ENCODE measurements at regions not wholly inside any gene's neighbourhood (a gene's known extent, or its start where the extent isn't known, plus 50 kb on each side); places are given as distances from the start of the nearest gene placed in this dataset.

GRCh38 chr3:103614719-103615118 lies 1179.9 kb downstream of the ZPLD1 start:
- DNase-seq (ENCODE audit: extremely low spot score), result no peak
- POLR2A ChIA-PET, result no interaction called here
- no peak for TF ChIP-seq CTCF (IDR thresholded peaks at IDR 0.05; ENCODE audit: control extremely low read depth, extremely low read depth, low read depth, missing control alignments)
- CTCF ChIA-PET, result no interaction called here

GRCh38 chr3:103617961-103618360 lies 1183.1 kb downstream of the ZPLD1 start:
- DNase-seq (ENCODE audit: extremely low spot score), result no peak
- CTCF ChIA-PET, result interaction anchor here (1.9 kb wide), 1 partner anchor 14 kb away, joined by 4 read pairs; no protein-coding TSS in a partner anchor
- TF ChIP-seq CTCF (IDR thresholded peaks at IDR 0.05; ENCODE audit: control extremely low read depth, extremely low read depth, low read depth, missing control alignments), result no peak
- POLR2A ChIA-PET, result no interaction called here

- ChIA-PET CTCF (no interaction called here), POLR2A (no interaction called here)
- TF ChIP-seq CTCF (IDR thresholded peaks at IDR 0.05; ENCODE audit: control extremely low read depth, extremely low read depth, low read depth, missing control alignments), result no peak
- no peak for DNase-seq (ENCODE audit: extremely low spot score)
Measured at GRCh38 chr3:103624271-103624670, 1189.5 kb downstream of the ZPLD1 start.

DNA sequence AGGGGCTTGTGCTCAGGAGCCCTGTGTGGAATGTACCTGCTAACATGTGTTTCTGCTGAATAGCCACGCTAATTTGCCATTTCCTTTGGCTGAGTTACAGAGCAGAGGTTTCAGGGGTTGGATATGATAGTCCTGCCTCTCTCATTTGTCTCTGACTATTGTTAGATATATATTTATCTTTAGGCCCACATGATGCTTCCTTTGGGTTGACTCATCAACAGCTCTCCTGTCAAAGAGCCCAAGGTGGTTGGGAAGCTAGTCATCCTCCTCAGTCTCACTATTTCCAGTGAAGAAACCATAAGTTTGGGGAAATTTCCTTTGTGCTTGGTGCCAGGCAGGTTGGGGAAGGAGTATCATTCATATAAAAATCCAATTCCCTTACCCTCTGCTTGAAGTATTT lies 1194.6 kb downstream of the ZPLD1 start:
- CTCF ChIA-PET, result no interaction called here
- no peak for DNase-seq (ENCODE audit: extremely low spot score)
- POLR2A ChIA-PET, result no interaction called here
- no peak for TF ChIP-seq CTCF (IDR thresholded peaks at IDR 0.05; ENCODE audit: control extremely low read depth, extremely low read depth, low read depth, missing control alignments)

DNA sequence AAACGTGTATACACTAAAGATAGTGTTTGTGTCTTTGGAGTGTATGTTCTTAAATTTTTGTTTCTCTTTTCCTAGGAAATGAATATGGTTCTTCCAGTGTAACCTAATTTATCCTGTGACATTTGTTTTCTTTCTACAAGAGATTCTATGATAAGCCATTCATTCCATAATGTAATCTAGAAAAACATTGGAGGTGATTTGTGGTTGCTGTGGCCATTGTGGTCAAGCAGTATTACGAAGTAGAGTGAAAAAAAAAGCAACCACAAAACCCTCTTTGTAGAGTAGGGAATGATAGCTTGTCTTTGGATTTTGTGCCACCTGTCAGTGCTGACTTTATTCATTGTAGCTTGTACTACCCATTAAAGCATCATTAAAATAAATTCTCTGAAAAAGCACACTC lies 1209.6 kb downstream of the ZPLD1 start:
- DNase-seq (ENCODE audit: extremely low spot score), result no peak
- ChIA-PET CTCF (no interaction called here), POLR2A (no interaction called here)
- no peak for TF ChIP-seq CTCF (IDR thresholded peaks at IDR 0.05; ENCODE audit: control extremely low read depth, extremely low read depth, low read depth, missing control alignments)

DNA sequence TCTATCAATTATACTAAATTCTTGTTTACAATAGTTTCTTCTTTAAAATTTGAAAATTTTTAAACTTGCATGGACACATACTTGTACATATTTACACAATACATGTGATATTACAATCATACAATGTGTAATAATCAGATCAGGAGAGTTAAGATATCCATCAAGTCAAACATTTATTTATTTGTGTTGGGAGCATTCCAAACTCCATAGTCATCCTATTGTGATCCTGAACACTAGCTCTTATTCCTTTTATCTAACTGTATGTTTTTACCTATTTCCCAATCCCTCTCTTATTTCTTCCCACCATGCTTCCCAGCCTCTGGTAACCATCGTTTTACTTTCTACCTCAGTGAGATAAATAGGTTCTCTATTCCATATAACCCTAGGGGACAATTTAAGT lies 1219.2 kb downstream of the ZPLD1 start:
- DNase-seq (ENCODE audit: extremely low spot score), result no peak
- ChIA-PET POLR2A (no interaction called here), CTCF (interaction anchor here (1.9 kb wide), 1 partner anchor 13 kb away, joined by 4 read pairs; no protein-coding TSS in a partner anchor)
- no peak for TF ChIP-seq CTCF (IDR thresholded peaks at IDR 0.05; ENCODE audit: control extremely low read depth, extremely low read depth, low read depth, missing control alignments)

DNA sequence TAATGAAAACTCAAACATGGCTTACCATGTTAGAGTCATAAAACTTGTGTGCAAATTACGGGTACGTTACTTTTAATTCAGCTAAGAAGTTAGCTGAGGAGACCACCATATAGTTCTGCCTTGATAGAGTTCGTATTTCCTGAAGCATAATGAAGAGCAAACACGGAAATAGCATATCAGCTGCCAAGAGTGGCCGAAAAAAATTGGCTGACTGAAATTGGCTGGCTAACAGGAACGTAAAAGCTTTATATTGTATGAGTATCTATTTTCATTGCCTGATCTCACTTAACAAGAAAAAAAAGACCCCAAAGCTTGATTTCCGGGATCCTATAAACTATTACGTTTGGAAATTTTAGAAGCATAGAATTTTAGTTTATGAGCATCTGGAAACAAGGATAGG lies 1222.9 kb downstream of the ZPLD1 start:
- TF ChIP-seq CTCF (IDR thresholded peaks at IDR 0.05; ENCODE audit: control extremely low read depth, extremely low read depth, low read depth, missing control alignments), result no peak
- DNase-seq (ENCODE audit: extremely low spot score), result no peak
- ChIA-PET POLR2A (no interaction called here), CTCF (interaction anchor here (1.3 kb wide), 1 partner anchor 11 kb away, joined by 3 read pairs; no protein-coding TSS in a partner anchor)

All from GM10248 (cell line).